ENCODE measurements at regions not wholly inside any gene's neighbourhood (a gene's known extent, or its start where the extent isn't known, plus 50 kb on each side); places are given as distances from the start of the nearest gene placed in this dataset.

- no peaks in the 10 kb centered on the region for H3K36me3 ChIP-seq (ENCODE audit: insufficient read depth, low read length)
- no peaks in the 10 kb centered on the region for H3K4me1 ChIP-seq (ENCODE audit: insufficient read depth, low read length)
- ChIA-PET POLR2A (no interaction called here), CTCF (interaction anchor here (1.6 kb wide), 1 partner anchor 271 kb away, joined by 3 read pairs; no protein-coding TSS in a partner anchor)
- no peaks in the 10 kb centered on the region for H3K36me3 Mint-ChIP-seq (ENCODE audit: low read depth)
- H3K27me3 ChIP-seq (ENCODE audit: control insufficient read depth in 1 of 2, insufficient read depth in 2 of 2, low read length in 2 of 2), result no peaks in the 10 kb centered on the region
- no peak overlapping the region for H3K4me3 ChIP-seq (ENCODE audit: low read length)
- no peaks in the 10 kb centered on the region for H3K27me3 Mint-ChIP-seq
- no peak overlapping the region for H3K27ac ChIP-seq (ENCODE audit: low read depth in 1 of 2, low read length in 2 of 2)
- TF ChIP-seq CTCF (IDR thresholded peaks at IDR 0.05), result no peak
- H3K27ac Mint-ChIP-seq, result no peak overlapping the region
- no peaks in the 10 kb centered on the region for H3K4me1 Mint-ChIP-seq (ENCODE audit: low read depth)
- H3K9me3 ChIP-seq (ENCODE audit: control insufficient read depth in 1 of 2, insufficient read depth in 1 of 2, low read length in 2 of 2), result no peaks in the 10 kb centered on the region
- H3K4me3 Mint-ChIP-seq, result no peak overlapping the region
- no peak for DNase-seq
- no peaks in the 10 kb centered on the region for H3K9me3 Mint-ChIP-seq
- no peak for ATAC-seq (ENCODE audit: poor library complexity)
- intact Hi-C loops (cut with DNase I, micrococcal nuclease), result no loop called here
These were observed 255.1 kb upstream of the KRR1 start for GRCh38 chr12:75766263-75767160.

GRCh38 chr12:75765170-75766059 is 254.0 kb upstream of the KRR1 start:
- Histone ChIP-seq H3K4me3 (ENCODE audit: low read length) (no peak overlapping the region), H3K4me1 (ENCODE audit: insufficient read depth, low read length) (no peaks in the 10 kb centered on the region), H3K36me3 (ENCODE audit: insufficient read depth, low read length) (no peaks in the 10 kb centered on the region), H3K27ac (ENCODE audit: low read depth in 1 of 2, low read length in 2 of 2) (no peak overlapping the region), H3K9me3 (ENCODE audit: control insufficient read depth in 1 of 2, insufficient read depth in 1 of 2, low read length in 2 of 2) (no peaks in the 10 kb centered on the region), H3K27me3 (ENCODE audit: control insufficient read depth in 1 of 2, insufficient read depth in 2 of 2, low read length in 2 of 2) (no peaks in the 10 kb centered on the region)
- ATAC-seq (ENCODE audit: poor library complexity) (no peak), DNase-seq (no peak)
- POLR2A ChIA-PET, result no interaction called here
- Mint-ChIP-seq H3K36me3 (ENCODE audit: low read depth) (no peaks in the 10 kb centered on the region), H3K4me3 (no peak overlapping the region), H3K4me1 (ENCODE audit: low read depth) (no peaks in the 10 kb centered on the region), H3K27me3 (no peaks in the 10 kb centered on the region), H3K27ac (no peak overlapping the region), H3K9me3 (no peaks in the 10 kb centered on the region)
- no peak for TF ChIP-seq CTCF (IDR thresholded peaks at IDR 0.05)
- intact Hi-C loops (cut with DNase I, micrococcal nuclease), result no loop called here
- CTCF ChIA-PET, result interaction anchor here (1.0 to 1.6 kb wide), 2 partner anchors 11 to 272 kb away, joined by 3 read pairs; no protein-coding TSS in a partner anchor

GRCh38 chr12:75764091-75764841 is 252.9 kb upstream of the KRR1 start:
- Histone ChIP-seq H3K4me1 (ENCODE audit: insufficient read depth, low read length) (no peaks in the 10 kb centered on the region), H3K36me3 (ENCODE audit: insufficient read depth, low read length) (no peaks in the 10 kb centered on the region), H3K27me3 (ENCODE audit: control insufficient read depth in 1 of 2, insufficient read depth in 2 of 2, low read length in 2 of 2) (no peaks in the 10 kb centered on the region), H3K27ac (ENCODE audit: low read depth in 1 of 2, low read length in 2 of 2) (no peak overlapping the region), H3K9me3 (ENCODE audit: control insufficient read depth in 1 of 2, insufficient read depth in 1 of 2, low read length in 2 of 2) (no peaks in the 10 kb centered on the region), H3K4me3 (ENCODE audit: low read length) (no peak overlapping the region)
- intact Hi-C loops (cut with DNase I, micrococcal nuclease), result no loop called here
- no peak for ATAC-seq (ENCODE audit: poor library complexity)
- Mint-ChIP-seq H3K27me3 (no peaks in the 10 kb centered on the region), H3K9me3 (no peaks in the 10 kb centered on the region), H3K4me3 (no peak overlapping the region), H3K27ac (no peak overlapping the region), H3K4me1 (ENCODE audit: low read depth) (no peaks in the 10 kb centered on the region), H3K36me3 (ENCODE audit: low read depth) (no peaks in the 10 kb centered on the region)
- CTCF ChIA-PET, result interaction anchor here (1.0 kb wide), 1 partner anchor 12 kb away, joined by 3 read pairs; no protein-coding TSS in a partner anchor
- no peak for DNase-seq
- TF ChIP-seq CTCF (IDR thresholded peaks at IDR 0.05), result no peak
- POLR2A ChIA-PET, result no interaction called here

Measured in CD4-positive, alpha-beta T cell (primary cell).